ENCODE measurements at regions not wholly inside any gene's neighbourhood (a gene's known extent, or its start where the extent isn't known, plus 50 kb on each side); places are given as distances from the start of the nearest gene placed in this dataset.

DNA sequence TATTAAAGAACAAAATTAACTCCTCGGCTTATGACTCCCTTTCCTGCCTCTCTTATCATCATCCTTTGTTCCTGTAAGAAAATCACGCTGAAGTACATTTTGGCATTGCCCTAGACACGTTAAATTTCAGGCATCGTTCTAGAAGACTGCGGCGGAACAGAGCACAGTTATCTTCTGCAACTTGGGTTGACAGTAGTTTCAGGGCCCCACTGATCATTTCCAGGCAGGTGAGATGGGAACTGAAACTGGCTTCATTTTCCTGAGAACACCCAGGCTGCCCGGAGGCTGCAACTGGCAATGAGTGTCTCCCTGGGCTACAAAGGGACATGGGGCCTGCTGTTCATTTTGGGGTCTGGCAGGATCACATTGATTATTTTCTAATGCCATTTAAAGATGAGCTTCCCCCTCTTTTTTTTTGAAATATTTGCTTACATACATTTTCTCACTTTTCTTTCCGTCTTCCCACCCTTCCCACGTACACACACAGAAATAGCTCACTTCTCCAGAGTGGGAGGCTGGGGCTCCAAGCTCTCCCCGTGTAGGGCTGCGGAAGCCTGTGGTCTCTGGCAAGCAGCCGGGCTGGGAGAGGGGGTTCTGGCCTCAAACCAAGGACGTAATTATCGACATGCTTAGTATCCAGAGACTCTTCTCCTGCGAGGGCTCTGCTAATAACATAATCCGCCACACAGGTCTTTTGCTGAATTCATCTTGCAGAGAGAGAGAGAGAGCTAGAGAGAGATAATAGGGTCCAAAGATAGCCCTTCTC, 267.4 kb downstream of the ABHD5 start:
- H3K9me3 Mint-ChIP-seq: no peaks in the 10 kb centered on the region
- no peak overlapping the region for H3K27ac Mint-ChIP-seq
- DNase-seq: no peak
- H3K4me3 Mint-ChIP-seq: no peak overlapping the region
- no peaks in the 10 kb centered on the region for H3K36me3 Mint-ChIP-seq
- peaks cover 2% of the 10 kb centered on the region for H3K4me1 Mint-ChIP-seq
- H3K27me3 Mint-ChIP-seq: peaks cover 17% of the 10 kb centered on the region

DNA sequence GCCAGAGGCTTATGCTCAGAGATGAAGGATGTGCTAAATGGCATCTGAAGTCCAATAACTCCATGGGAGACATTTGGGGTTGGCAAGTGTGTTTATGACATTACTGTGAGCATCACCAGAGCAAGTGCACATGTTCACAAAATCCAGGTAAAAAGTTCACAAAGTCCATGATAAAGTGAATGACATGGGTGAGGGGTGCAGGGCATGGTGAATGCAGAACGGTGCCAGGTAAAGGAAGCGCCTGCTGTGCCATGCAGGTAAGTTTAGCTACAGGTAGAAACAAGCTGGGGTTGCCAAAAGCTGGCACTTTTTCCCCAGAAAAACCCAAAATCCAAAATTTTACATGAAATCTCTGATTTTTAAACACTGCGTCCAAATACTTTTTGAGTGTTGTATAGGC, 268.2 kb downstream of the ABHD5 start:
- Mint-ChIP-seq H3K4me3 (no peak overlapping the region), H3K9me3 (no peaks in the 10 kb centered on the region), H3K27me3 (peaks cover 23% of the 10 kb centered on the region), H3K36me3 (no peaks in the 10 kb centered on the region), H3K27ac (no peak overlapping the region), H3K4me1 (peaks cover 2% of the 10 kb centered on the region)
- no peak for DNase-seq

DNA sequence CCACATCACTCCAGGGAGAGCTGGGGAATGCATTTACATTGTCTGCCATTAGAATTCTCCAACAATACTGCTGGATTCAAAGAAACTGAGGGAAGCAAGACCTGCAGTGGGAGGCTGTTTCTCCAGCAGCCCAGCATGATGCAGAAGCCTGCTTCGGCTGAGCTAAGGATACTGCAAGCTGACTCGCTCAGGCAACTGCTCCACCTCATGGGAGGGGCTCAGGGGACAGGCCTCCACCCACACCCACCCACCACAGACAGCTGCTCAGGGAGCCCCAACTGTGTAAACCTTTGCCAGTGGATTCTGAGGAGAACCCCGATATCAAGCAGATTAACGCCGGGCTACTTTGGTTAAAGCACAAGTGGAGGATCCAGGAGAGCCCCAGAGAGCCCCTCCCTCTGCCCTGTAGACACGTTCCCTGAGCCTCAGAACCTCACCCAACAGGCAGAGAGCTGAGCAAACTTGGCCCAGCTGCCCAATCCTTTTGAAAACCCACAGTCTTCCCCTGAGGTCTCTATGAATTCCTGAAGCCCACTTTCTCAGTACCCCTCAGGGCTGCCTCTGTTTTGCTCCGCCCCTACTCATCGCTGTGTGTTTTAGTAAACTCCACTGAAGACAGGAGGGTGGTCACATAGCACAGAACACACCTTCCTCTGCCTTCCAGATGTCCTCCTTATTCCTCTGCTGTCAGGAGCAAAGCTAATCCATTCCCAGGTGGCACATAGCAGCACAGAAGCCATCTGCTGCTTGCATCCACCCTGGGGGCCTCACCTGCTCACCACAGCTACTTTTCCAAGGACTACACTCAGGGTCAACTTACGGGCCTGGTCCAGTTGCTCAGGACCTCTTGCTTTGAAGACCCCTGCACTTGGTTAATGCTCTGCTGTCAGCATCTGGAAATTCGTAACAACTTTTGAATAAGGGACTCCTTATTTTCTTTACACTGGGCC, 269.0 kb downstream of the ABHD5 start:
- no peaks in the 10 kb centered on the region for H3K36me3 Mint-ChIP-seq
- no peak for DNase-seq
- no peak overlapping the region for H3K4me3 Mint-ChIP-seq

DNA sequence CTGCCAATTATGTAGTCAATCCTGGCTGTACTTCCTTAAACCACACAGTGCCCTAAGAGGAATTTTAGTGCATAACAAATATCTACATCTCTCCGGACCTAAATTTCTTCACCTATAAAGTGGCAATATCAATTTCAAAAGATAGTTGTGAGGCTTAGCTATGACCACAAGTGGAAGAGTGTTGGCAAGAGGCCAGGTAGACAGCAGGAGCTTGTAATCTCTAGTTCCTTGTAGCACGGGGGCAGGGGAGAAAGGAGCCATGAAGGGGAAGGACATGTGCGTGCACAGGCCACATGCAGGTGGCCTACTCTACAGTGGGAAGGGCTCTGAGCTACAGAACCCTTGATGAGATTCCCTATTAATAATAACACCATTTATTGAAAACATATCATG, 269.7 kb downstream of the ABHD5 start:
- no peak overlapping the region for H3K4me3 Mint-ChIP-seq
- H3K36me3 Mint-ChIP-seq: no peaks in the 10 kb centered on the region
- no peak overlapping the region for H3K27ac Mint-ChIP-seq
- no peak for DNase-seq
- H3K9me3 Mint-ChIP-seq: no peaks in the 10 kb centered on the region
- peaks cover 2% of the 10 kb centered on the region for H3K4me1 Mint-ChIP-seq
- H3K27me3 Mint-ChIP-seq: peaks cover 28% of the 10 kb centered on the region

More for the DNA sequence above, 269.0 kb downstream of the ABHD5 start:
- H3K4me1 Mint-ChIP-seq: peaks cover 2% of the 10 kb centered on the region
- H3K27ac Mint-ChIP-seq: peak overlapping the region; percentile 65
- H3K9me3 Mint-ChIP-seq: no peaks in the 10 kb centered on the region
- H3K27me3 Mint-ChIP-seq: peaks cover 24% of the 10 kb centered on the region

DNA sequence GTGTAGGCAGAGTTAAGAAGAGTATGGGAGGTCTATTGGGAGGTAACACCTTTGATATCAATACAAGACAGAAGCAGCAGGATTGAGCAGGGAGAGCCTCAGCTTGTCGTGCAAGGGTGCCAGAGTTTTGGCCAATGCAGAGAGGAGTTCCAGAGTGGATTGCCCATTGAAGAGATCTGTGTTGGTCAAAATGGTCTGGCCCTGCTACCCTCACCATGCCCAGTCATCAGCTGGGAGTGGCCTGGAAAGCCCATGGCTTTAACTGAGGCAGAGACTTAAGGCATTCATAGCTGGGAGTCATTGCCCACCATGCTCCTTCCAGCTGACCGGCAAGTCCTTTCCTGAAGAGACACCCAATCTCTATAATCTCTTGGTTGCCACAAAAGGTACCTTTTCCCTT, 271.3 kb downstream of the ABHD5 start:
- Mint-ChIP-seq H3K4me1 (peaks cover 7% of the 10 kb centered on the region), H3K36me3 (no peaks in the 10 kb centered on the region), H3K9me3 (no peaks in the 10 kb centered on the region), H3K4me3 (no peak overlapping the region), H3K27ac (no peak overlapping the region), H3K27me3 (peaks cover 28% of the 10 kb centered on the region)
- no peak for DNase-seq

DNA sequence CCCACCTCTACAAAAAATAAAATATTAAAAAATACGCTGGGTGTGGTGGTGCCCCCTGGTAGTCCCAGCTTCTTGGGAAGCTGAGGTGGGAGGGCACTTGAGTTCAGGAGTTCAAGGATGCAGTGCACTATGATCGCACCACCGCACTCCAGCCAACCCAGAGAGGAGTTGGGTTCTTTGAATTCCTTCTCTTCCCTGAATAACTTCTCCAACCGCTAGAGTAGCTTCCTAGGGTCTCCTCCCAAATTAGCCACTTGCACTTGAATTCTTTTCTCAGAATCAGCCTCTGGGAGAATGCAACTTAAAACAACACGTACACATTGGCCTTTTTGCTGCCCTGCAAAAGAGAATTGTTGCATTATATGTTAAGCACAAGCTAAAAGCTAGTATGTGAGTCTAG, 272.5 kb downstream of the ABHD5 start:
- Mint-ChIP-seq H3K4me3 (no peak overlapping the region), H3K4me1 (peaks cover 6% of the 10 kb centered on the region), H3K27me3 (peaks cover 32% of the 10 kb centered on the region), H3K9me3 (no peaks in the 10 kb centered on the region), H3K27ac (no peak overlapping the region), H3K36me3 (no peaks in the 10 kb centered on the region)
- no peak for DNase-seq

DNA sequence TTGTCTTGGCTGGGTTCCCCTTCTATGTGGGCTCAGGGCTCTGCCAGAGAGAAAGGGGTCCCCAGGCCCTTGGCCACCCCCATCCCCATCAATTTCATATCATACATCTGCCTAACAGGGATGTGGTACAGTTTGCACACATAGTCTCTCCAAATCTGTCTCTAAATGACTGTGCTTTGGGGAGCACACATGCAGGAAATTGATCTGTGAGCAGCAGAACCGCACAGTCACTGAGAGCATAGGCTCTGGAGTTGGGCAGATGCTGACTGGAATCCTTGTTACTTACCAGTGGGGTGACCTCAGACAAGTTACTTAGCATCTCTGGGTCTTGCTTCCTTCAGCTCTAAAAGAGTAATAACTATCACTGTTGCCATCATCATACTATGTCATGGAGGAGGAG, 273.9 kb downstream of the ABHD5 start:
- Mint-ChIP-seq H3K36me3 (no peaks in the 10 kb centered on the region), H3K27ac (no peak overlapping the region), H3K27me3 (peaks cover 32% of the 10 kb centered on the region), H3K4me3 (no peak overlapping the region), H3K9me3 (no peaks in the 10 kb centered on the region), H3K4me1 (peaks cover 6% of the 10 kb centered on the region)
- DNase-seq: no peak

- Mint-ChIP-seq H3K9me3 (no peaks in the 10 kb centered on the region), H3K4me3 (no peak overlapping the region), H3K27me3 (peaks cover 32% of the 10 kb centered on the region), H3K36me3 (no peaks in the 10 kb centered on the region), H3K4me1 (peaks cover 6% of the 10 kb centered on the region), H3K27ac (no peak overlapping the region)
- no peak for DNase-seq
Observed at GRCh38 chr3:43965656-43966055, 274.9 kb downstream of the ABHD5 start.

DNA sequence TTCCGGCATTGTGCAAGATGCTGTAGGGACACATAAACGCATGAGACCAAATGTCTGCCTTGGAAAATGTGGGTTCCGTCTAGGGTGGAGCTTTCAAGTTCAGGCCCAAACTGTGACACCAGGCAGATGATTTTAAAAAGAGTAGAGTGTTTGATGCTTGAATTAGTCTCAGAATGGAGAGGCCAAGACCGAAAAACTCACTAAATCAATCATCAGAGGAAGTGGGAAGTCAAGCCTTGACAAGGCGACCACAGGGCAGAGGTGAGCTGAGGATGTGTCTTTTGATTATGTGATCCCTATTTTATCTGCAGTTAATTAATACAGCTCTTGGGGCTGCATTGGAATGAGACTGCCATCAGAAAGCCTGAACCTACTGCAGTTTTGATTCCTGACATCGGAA, 275.4 kb downstream of the ABHD5 start:
- no peaks in the 10 kb centered on the region for H3K36me3 Mint-ChIP-seq
- H3K4me1 Mint-ChIP-seq: peaks cover 6% of the 10 kb centered on the region
- no peak overlapping the region for H3K27ac Mint-ChIP-seq
- H3K27me3 Mint-ChIP-seq: peaks cover 28% of the 10 kb centered on the region
- H3K4me3 Mint-ChIP-seq: no peak overlapping the region
- no peak for DNase-seq
- no peaks in the 10 kb centered on the region for H3K9me3 Mint-ChIP-seq

GRCh38 chr3:43966530-43966929, 275.2 kb upstream of the TOPAZ1 start:
- H3K9me3 Mint-ChIP-seq: no peaks in the 10 kb centered on the region
- peaks cover 24% of the 10 kb centered on the region for H3K27me3 Mint-ChIP-seq
- DNase-seq: no peak
- no peaks in the 10 kb centered on the region for H3K36me3 Mint-ChIP-seq
- peaks cover 6% of the 10 kb centered on the region for H3K4me1 Mint-ChIP-seq
- no peak overlapping the region for H3K4me3 Mint-ChIP-seq
- no peak overlapping the region for H3K27ac Mint-ChIP-seq

GRCh38 chr3:43968465-43968864, 273.2 kb upstream of the TOPAZ1 start:
- DNase-seq: no peak
- Mint-ChIP-seq H3K4me3 (no peak overlapping the region), H3K4me1 (peaks cover 6% of the 10 kb centered on the region), H3K27ac (no peak overlapping the region), H3K27me3 (peaks cover 23% of the 10 kb centered on the region), H3K9me3 (no peaks in the 10 kb centered on the region), H3K36me3 (no peaks in the 10 kb centered on the region)

- no peaks in the 10 kb centered on the region for H3K9me3 Mint-ChIP-seq
- no peak overlapping the region for H3K27ac Mint-ChIP-seq
- H3K4me3 Mint-ChIP-seq: no peak overlapping the region
- no peaks in the 10 kb centered on the region for H3K36me3 Mint-ChIP-seq
- DNase-seq: no peak
- peaks cover 20% of the 10 kb centered on the region for H3K27me3 Mint-ChIP-seq
- peaks cover 6% of the 10 kb centered on the region for H3K4me1 Mint-ChIP-seq
Observed at GRCh38 chr3:43969944-43970343, 271.7 kb upstream of the TOPAZ1 start.

DNA sequence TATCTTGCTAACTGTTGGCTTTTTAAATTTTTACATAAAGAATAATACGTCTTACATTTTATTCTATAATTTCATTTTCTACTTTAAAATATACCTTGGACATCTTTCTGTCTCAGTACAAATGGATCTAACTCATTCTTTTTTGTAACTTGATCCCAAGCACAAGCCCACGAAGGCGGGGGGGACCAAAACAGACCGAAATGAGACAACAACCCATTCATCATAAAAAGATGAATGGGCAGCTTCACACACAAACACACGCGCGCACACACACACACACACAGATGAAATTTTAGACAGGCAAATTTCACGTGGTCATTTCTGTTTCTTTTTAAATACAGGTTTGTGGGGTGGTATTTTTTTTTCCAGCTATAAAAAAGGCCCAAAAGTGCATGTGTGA, 271.3 kb upstream of the TOPAZ1 start:
- Mint-ChIP-seq H3K27ac (no peak overlapping the region), H3K36me3 (no peaks in the 10 kb centered on the region), H3K4me1 (peaks cover 6% of the 10 kb centered on the region), H3K9me3 (no peaks in the 10 kb centered on the region), H3K4me3 (no peak overlapping the region), H3K27me3 (peaks cover 16% of the 10 kb centered on the region)
- DNase-seq: no peak

- Mint-ChIP-seq H3K36me3 (no peaks in the 10 kb centered on the region), H3K27me3 (peaks cover 11% of the 10 kb centered on the region), H3K4me1 (peaks cover 5% of the 10 kb centered on the region), H3K27ac (no peak overlapping the region), H3K4me3 (no peak overlapping the region), H3K9me3 (peaks cover 3% of the 10 kb centered on the region)
- DNase-seq: no peak
Observed at GRCh38 chr3:43970920-43971319, 270.8 kb upstream of the TOPAZ1 start.

DNA sequence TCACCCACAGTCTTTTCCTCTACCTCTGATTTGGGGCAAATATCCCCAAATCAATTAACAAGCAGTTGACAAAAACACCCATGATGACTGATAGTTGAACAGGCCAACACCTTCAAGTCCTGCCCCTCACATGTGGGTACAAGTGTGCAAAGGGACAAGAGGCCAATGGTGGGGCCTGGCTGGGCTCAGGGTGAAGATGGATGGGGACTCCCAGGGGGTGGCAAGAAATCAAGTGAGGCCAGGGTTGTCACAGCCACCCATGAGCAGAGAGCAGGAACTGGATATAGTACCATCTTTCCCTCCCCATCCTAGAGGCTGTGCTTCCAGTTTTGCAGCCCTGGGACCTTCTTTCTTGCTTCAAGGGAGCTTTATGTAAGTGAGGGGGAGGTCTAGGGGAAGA, 270.2 kb upstream of the TOPAZ1 start:
- peaks cover 6% of the 10 kb centered on the region for H3K9me3 Mint-ChIP-seq
- no peaks in the 10 kb centered on the region for H3K4me1 Mint-ChIP-seq
- no peak for DNase-seq
- no peaks in the 10 kb centered on the region for H3K36me3 Mint-ChIP-seq
- no peak overlapping the region for H3K4me3 Mint-ChIP-seq
- H3K27ac Mint-ChIP-seq: no peak overlapping the region
- peaks cover 9% of the 10 kb centered on the region for H3K27me3 Mint-ChIP-seq
